SJCRH30 (cell line): ENCODE measurements at regions not wholly inside any gene's neighbourhood (a gene's known extent, or its start where the extent isn't known, plus 50 kb on each side); places are given as distances from the start of the nearest gene placed in this dataset.
"Not testable (repeated sequence)": the region's sequence is repeated elsewhere in the genome, so short reads cannot be mapped to it uniquely, and the experiment has no call there.

Experiments
- DNase-seq, 2 experiments: peaks; one replicate each; pipeline ENCODE4 v3.0.0-alpha.2; 2015 to 2020
- H3K27ac ChIP-seq: fragments of 250-450 bp; sonication (Bioruptor Pico); 2 replicates; pipeline ENCODE4 v1.5.1; 2020; ENCODE audit warnings: mild to moderate bottlenecking, moderate library complexity
- H3K27me3 ChIP-seq: fragments of 250-450 bp; sonication (Bioruptor Pico); 2 replicates; pipeline ENCODE4 v1.5.1; 2020; ENCODE audit warnings: mild to moderate bottlenecking, moderate library complexity
- H3K36me3 ChIP-seq: fragments of 250-450 bp; sonication (Bioruptor Pico); 2 replicates; pipeline ENCODE4 v1.5.1; 2020; ENCODE audit warnings: mild to moderate bottlenecking, moderate library complexity
- H3K4me1 ChIP-seq: fragments of 250-450 bp; sonication (Bioruptor Pico); 2 replicates; pipeline ENCODE4 v1.5.1; 2020; ENCODE audit warnings: mild to moderate bottlenecking, moderate library complexity
- H3K4me3 ChIP-seq: fragments of 250-450 bp; sonication (Bioruptor Pico); 2 replicates; pipeline ENCODE4 v1.5.1; 2020; ENCODE audit warnings: mild to moderate bottlenecking, moderate library complexity
- H3K9me3 ChIP-seq: fragments of 250-450 bp; sonication (Bioruptor Pico); replicated peaks from 2 replicates; pipeline ENCODE4 v1.5.1; 2020; ENCODE audit warnings: mild to moderate bottlenecking, moderate library complexity

DNA sequence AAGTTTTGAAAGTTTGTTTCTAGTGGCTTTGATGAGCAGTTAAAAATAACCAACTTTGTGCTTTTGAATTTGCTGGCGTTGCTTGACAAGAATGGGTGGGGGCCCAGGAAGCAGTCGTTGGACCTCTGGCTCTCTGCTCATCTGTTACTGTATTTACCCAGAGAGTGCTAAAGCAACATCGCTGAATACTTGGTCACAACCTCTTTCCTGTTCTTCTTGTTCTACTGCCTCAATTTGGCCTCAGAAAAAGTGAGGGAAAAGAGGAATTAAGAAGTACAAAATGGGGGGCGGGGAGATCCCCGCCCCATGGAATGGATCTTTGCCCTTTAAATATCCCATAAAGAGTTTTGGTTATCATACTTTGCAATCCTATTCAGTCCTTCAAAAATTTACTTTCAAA, 221.5 kb upstream of the G2E3 start:
- Histone ChIP-seq H3K36me3 (no peaks in the 10 kb centered on the region), H3K27me3 (peaks cover 6% of the 10 kb centered on the region; the same call in 1 of the 2 replicates), H3K27ac (no peak overlapping the region), H3K9me3 (no peaks in the 10 kb centered on the region), H3K4me3 (no peak overlapping the region), H3K4me1 (no peaks in the 10 kb centered on the region)
- no peak for DNase-seq

GRCh38 chr14:30339311-30339901, 219.6 kb upstream of the G2E3 start:
- no peaks in the 10 kb centered on the region for H3K36me3 ChIP-seq
- no peaks in the 10 kb centered on the region for H3K4me1 ChIP-seq
- no peak for DNase-seq
- no peak overlapping the region for H3K4me3 ChIP-seq
- no peaks in the 10 kb centered on the region for H3K9me3 ChIP-seq
- no peak overlapping the region for H3K27ac ChIP-seq
- H3K27me3 ChIP-seq, result peaks cover 6% of the 10 kb centered on the region; the same call in 1 of the 2 replicates

GRCh38 chr14:30340495-30340894, 218.5 kb upstream of the G2E3 start:
- Histone ChIP-seq H3K27me3 (peaks cover 6% of the 10 kb centered on the region; the same call in 1 of the 2 replicates), H3K4me3 (no peak overlapping the region), H3K9me3 (no peaks in the 10 kb centered on the region), H3K4me1 (no peaks in the 10 kb centered on the region), H3K27ac (no peak overlapping the region), H3K36me3 (no peaks in the 10 kb centered on the region)
- no peak for DNase-seq

DNA sequence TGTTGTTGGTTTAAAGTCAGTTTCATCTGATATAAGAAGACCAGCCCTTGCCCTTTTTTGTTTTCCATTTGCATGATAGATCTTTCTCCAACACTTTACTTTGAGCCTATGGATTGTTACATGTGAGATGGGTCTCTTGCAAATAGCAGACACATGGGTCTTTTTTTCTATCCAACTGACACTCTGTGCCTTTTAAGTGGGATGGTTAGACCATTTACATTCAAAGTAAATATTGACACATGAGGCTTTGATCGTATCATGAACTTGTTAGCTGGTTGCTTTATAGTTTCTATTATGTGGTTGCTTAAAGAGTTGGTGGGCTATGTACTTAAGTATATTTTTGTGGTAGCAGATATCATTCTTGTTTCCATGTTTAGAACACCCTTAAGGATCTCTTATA, 213.4 kb upstream of the G2E3 start:
- Histone ChIP-seq H3K36me3 (no peaks in the 10 kb centered on the region), H3K27me3 (no peaks in the 10 kb centered on the region), H3K9me3 (no peaks in the 10 kb centered on the region), H3K27ac (no peak overlapping the region), H3K4me3 (no peak overlapping the region), H3K4me1 (no peaks in the 10 kb centered on the region)
- DNase-seq, result no peak

GRCh38 chr14:30348445-30348844, 210.5 kb upstream of the G2E3 start:
- Histone ChIP-seq H3K27ac (no peak overlapping the region), H3K4me1 (no peaks in the 10 kb centered on the region), H3K27me3 (no peaks in the 10 kb centered on the region), H3K9me3 (no peaks in the 10 kb centered on the region), H3K4me3 (no peak overlapping the region), H3K36me3 (no peaks in the 10 kb centered on the region)
- no peak for DNase-seq

- no peaks in the 10 kb centered on the region for H3K27me3 ChIP-seq
- H3K4me1 ChIP-seq, result no peaks in the 10 kb centered on the region
- no peak overlapping the region for H3K27ac ChIP-seq
- no peak overlapping the region for H3K4me3 ChIP-seq
- 0 out of 2 replicates have a peak, but pooled peaks cover 3% of the 10 kb centered on the region for H3K36me3 ChIP-seq
- H3K9me3 ChIP-seq, result no peaks in the 10 kb centered on the region
- DNase-seq, result no peak
Observed at GRCh38 chr14:30349520-30349919, 209.4 kb upstream of the G2E3 start.

DNA sequence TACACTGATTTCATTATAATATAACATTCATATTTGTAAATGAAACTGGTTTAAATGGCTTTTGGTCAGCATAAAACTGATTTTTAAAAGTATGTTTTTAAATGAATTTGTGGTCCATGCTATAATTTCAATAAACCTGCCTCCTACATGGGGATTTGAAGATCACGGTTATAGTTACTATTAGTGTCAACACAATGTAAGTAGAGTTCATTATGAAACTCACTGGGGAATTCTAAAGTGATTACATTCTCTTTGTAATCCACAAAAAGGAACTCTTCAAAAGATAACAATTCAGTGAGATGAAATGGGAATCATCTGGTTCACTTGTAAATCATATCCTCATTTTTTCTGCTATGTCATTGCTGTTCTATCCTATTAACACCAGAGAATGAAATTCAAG, 204.5 kb upstream of the G2E3 start:
- Histone ChIP-seq H3K27me3 (no peaks in the 10 kb centered on the region), H3K4me3 (no peak overlapping the region), H3K36me3 (0 out of 2 replicates have a peak, but pooled peaks cover 3% of the 10 kb centered on the region), H3K9me3 (no peaks in the 10 kb centered on the region), H3K27ac (no peak overlapping the region), H3K4me1 (peaks cover 13% of the 10 kb centered on the region)
- no peak for DNase-seq

DNA sequence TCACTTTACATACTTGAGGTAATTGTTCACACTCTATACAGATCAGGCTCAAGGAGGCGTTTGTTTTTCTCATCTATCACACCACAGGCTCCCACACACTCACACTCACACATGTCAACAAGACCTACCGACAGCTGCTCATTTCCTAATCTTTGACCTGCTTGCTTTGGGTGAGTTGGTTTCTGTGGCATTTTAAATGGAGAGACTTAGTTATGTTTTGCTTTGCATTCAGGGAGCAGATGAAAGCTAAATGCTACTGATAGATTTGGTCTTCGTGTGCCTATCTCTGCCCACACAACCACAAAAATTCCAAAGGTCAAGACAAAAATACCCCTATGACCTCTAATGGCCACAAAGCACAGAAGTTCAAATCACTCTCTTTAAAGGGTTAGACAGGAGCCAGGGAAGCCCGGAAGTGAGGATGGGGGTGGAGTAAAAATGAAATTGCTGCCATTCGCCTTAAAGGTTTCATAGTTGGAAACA, 203.5 kb upstream of the G2E3 start:
- no peaks in the 10 kb centered on the region for H3K27me3 ChIP-seq
- H3K27ac ChIP-seq, result no peak overlapping the region
- no peaks in the 10 kb centered on the region for H3K9me3 ChIP-seq
- H3K36me3 ChIP-seq, result 0 out of 2 replicates have a peak, but pooled peaks cover 3% of the 10 kb centered on the region
- H3K4me1 ChIP-seq, result peaks cover 13% of the 10 kb centered on the region
- H3K4me3 ChIP-seq, result no peak overlapping the region
- peak; percentile 45 to 68 for DNase-seq

DNA sequence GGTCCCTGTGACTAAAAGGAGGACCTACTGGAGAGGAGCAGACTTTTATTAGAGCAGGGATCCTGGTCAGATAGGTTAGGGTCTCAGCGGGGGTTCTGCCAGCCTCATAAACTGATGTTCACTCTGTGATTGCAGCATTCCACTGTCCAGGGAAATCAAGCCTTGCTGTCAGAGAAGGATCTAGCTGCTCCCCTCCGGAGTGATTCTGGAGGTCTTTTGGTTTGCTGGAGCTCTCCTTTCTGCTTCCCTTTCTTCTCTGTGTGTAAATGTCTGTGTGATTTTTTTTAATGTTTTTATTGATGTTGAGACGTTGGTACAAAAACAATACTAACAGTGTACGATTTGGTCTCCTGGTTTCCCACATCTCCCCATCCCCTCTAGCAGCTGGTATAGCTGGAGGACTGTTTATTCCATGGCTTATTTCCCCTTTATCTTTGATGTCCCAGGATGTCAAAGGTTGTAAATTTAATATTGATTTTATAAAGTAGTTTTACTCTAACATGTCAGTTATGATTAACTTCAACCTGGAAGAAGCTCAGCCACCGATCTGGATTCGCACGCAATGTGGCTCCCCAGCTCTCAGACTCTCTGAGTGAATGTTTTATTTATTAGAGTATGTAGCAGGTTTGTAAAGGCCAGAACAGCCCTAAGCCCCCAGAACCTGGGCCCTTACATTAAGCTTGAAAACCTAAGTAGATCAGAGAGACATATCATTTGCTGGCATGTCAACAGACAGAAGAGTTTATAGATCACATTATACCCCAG, 202.3 kb upstream of the G2E3 start:
- no peak for DNase-seq
- H3K27me3 ChIP-seq, result no peaks in the 10 kb centered on the region
- 0 out of 2 replicates have a peak, but pooled peaks cover 3% of the 10 kb centered on the region for H3K36me3 ChIP-seq
- H3K9me3 ChIP-seq, result no peaks in the 10 kb centered on the region
- H3K27ac ChIP-seq, result no peak overlapping the region
- H3K4me1 ChIP-seq, result peaks cover 13% of the 10 kb centered on the region
- no peak overlapping the region for H3K4me3 ChIP-seq

DNA sequence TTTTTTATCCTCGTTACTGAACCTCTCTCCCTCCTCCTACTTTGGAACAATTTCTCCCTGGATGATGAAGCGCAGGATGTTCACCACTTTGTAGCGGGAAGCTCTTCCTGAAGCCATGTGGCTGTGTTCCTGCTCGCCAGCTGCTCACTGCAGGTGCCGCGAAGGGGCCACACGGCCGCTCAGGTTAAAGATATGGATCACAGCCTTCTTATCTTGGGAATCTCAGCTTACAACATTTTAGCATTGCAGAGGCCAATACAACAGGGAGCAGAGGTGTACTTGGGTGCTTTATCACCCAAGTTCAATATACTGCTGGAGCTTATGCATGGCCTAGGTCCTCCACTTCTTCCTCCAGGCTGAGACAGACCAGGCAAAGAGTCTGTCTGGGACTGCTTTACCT, 201.2 kb upstream of the G2E3 start:
- peaks cover 13% of the 10 kb centered on the region for H3K4me1 ChIP-seq
- H3K27ac ChIP-seq, result no peak overlapping the region
- no peak overlapping the region for H3K4me3 ChIP-seq
- 0 out of 2 replicates have a peak, but pooled peaks cover 3% of the 10 kb centered on the region for H3K36me3 ChIP-seq
- DNase-seq, result no peak
- no peaks in the 10 kb centered on the region for H3K9me3 ChIP-seq
- no peaks in the 10 kb centered on the region for H3K27me3 ChIP-seq

GRCh38 chr14:30362369-30363218, 196.4 kb upstream of the G2E3 start:
- H3K27ac ChIP-seq, result no peak overlapping the region
- H3K27me3 ChIP-seq, result no peaks in the 10 kb centered on the region
- no peaks in the 10 kb centered on the region for H3K4me1 ChIP-seq
- no peaks in the 10 kb centered on the region for H3K36me3 ChIP-seq
- no peak overlapping the region for H3K4me3 ChIP-seq
- H3K9me3 ChIP-seq, result no peaks in the 10 kb centered on the region
- DNase-seq, result no peak

DNA sequence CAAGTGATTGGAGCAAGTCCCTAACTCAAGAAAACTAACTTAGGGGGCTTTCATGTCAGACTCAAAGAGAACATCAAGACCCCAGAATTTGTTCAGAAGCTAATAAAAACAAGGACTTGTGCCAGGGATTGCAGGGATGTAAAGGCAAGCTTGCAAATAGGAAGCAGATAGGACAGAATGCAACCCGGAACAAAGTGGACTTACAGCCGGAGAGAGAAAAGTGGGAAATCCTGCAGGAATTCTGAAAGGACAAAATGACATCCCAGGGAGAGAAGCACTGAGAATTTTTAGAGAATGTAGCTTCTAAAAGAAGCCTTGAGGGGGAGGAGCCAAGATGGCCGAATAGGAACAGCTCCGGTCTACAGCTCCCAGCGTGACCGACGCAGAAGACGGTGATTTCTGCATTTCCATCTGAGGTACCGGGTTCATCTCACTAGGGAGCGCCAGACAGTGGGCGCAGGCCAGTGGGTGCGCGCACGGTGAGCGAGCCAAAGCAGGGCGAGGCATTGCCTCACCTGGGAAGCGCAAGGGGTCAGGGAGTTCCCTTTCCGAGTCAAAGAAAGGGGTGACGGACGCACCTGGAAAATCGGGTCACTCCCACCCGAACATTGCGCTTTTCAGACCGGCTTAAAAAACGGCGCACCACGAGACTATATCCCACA, 195.6 kb upstream of the G2E3 start:
- H3K27ac ChIP-seq, H3K4me1 ChIP-seq, H3K36me3 ChIP-seq, H3K27me3 ChIP-seq, H3K9me3 ChIP-seq, H3K4me3 ChIP-seq, DNase-seq: not testable (repeated sequence)

DNA sequence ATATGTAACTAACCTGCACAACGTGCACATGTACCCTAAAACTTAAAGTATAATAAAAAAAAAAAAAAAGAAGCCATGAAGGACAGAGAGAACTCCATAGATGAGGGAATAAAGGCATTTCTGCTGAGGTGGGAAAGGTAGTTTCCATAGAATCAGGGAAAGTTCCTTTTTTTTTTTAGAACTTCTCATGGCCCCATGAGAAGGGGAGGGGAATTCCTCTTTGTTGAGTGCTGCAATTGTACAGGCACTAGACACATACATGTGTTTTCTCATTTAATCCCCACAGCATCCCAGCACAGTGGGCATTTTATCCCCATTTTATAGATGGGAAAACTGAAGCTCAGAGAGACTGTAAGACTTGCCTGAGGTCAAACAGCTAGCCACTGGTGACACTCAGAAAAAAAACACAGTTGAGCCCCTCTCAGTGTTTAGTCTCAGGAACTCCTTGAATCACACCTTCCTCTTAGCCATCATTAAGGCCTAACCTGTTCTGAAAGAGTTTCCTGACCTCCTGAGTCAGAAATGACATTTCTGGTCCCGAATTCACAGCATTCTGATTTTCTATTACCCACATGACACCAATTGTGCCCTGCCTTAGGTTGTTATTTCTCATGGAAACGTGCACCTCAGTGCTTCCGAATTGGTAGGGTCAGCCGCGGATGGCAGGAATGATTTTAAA, 189.3 kb upstream of the G2E3 start:
- no peak overlapping the region for H3K27ac ChIP-seq
- no peaks in the 10 kb centered on the region for H3K4me1 ChIP-seq
- H3K4me3 ChIP-seq, result no peak overlapping the region
- no peaks in the 10 kb centered on the region for H3K9me3 ChIP-seq
- no peaks in the 10 kb centered on the region for H3K36me3 ChIP-seq
- no peak for DNase-seq
- H3K27me3 ChIP-seq, result no peaks in the 10 kb centered on the region

DNA sequence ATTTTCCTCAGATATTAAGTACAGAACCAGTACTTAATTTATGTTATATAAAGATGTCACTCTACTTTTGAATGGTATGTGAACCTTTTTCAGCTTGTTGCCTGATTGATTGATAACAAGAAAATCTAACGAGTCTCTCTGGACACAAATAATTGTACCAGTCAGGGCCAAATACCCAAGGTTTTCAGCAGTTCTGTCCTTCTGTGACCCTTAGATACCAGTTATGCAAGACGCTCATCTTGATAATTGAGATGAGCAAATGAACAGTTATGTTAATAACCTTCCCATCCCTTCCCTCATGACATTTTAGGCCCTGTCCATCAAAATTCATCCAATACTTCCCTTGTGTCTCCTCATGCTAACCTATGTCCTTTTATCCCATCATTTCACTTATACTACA, 185.9 kb upstream of the G2E3 start:
- Histone ChIP-seq H3K4me1 (no peaks in the 10 kb centered on the region), H3K9me3 (no peaks in the 10 kb centered on the region), H3K36me3 (no peaks in the 10 kb centered on the region), H3K27me3 (no peaks in the 10 kb centered on the region), H3K27ac (no peak overlapping the region), H3K4me3 (no peak overlapping the region)
- no peak for DNase-seq
